ENCODE measurements at regions not wholly inside any gene's neighbourhood (a gene's known extent, or its start where the extent isn't known, plus 50 kb on each side); places are given as distances from the start of the nearest gene placed in this dataset.

DNA sequence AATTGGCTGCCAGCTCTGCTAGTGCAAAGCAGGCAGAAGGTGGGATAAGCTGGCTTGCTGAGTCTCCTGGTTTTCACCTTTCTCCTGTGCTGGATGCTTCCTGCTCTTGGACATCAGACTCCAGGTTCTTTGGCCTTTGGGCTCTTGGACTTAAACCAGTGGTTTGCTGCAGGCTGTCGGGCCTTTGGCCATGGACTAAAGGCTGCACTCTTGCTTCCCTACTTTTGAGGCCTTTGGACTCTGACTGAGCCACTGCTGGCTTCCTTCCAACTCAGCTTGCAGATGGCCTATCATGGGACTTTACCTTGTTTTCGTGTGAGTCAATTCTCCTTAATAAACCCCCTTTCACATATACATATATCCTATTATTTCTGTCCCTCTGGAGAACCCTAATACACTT is 1293.9 kb upstream of the CDH6 start:
- TF ChIP-seq, protein P1, sequence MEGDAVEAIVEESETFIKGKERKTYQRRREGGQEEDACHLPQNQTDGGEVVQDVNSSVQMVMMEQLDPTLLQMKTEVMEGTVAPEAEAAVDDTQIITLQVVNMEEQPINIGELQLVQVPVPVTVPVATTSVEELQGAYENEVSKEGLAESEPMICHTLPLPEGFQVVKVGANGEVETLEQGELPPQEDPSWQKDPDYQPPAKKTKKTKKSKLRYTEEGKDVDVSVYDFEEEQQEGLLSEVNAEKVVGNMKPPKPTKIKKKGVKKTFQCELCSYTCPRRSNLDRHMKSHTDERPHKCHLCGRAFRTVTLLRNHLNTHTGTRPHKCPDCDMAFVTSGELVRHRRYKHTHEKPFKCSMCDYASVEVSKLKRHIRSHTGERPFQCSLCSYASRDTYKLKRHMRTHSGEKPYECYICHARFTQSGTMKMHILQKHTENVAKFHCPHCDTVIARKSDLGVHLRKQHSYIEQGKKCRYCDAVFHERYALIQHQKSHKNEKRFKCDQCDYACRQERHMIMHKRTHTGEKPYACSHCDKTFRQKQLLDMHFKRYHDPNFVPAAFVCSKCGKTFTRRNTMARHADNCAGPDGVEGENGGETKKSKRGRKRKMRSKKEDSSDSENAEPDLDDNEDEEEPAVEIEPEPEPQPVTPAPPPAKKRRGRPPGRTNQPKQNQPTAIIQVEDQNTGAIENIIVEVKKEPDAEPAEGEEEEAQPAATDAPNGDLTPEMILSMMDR (conservative IDR thresholded peaks at IDR 0.05 in 1 of 2, IDR thresholded peaks at IDR 0.05 in 1 of 2; ENCODE audit: low read depth in 1 of 2, low read length in 2 of 2) = no peak
- no peak for TF ChIP-seq EZH2 (IDR thresholded peaks at IDR 0.05; ENCODE audit: low read length, missing control alignments)

All from fibroblast of lung (primary cell).